Endothelial cell of umbilical vein (primary cell): ENCODE measurements at regions not wholly inside any gene's neighbourhood (a gene's known extent, or its start where the extent isn't known, plus 50 kb on each side); places are given as distances from the start of the nearest gene placed in this dataset.
A peak's percentile ranks its signal among the peaks of the same experiment; 100 is the strongest.
"Not testable (repeated sequence)": the region's sequence is repeated elsewhere in the genome, so short reads cannot be mapped to it uniquely, and the experiment has no call there.

Experiments
- BruUV-seq: library from RNA; stranded (reverse); fragments of 400-500 nt; replicated peaks from 2 replicates; lab custom pipeline; 2021; lab: Mats Ljungman, UMichigan
- CTCF ChIA-PET: fragments of 300-600, 350-600 bp; sonication (Branson Sonifier 250); formaldehyde crosslinking; loops from one replicate; lab custom pipeline; 2021; ENCODE audit warnings: antibody characterized with exemption, inconsistent platforms; lab: Charles Lee
- POLR2A ChIA-PET: fragments of 300-600, 350-600 bp; sonication (Branson Sonifier 250); formaldehyde crosslinking; loops from one replicate; lab custom pipeline; 2021; ENCODE audit warnings: antibody characterized with exemption, inconsistent platforms; lab: Charles Lee
- DNase-seq: peaks from one replicate; pipeline ENCODE4 v3.0.0-alpha.2; 2011; ENCODE audit warnings: low read depth, low spot score
- FAIRE-seq: peaks from 2 replicates; lab custom pipeline; 2011; peaks lifted over from hg19 to GRCh38; lab: Jason Lieb, UNC
- H2AFZ ChIP-seq: 2 replicates; pipeline ENCODE4 v1.6.0; 2012; ENCODE audit warnings: low read depth, low read length, control low read depth, inconsistent platforms
- H3K27ac ChIP-seq: 2 replicates; pipeline ENCODE4 v1.5.1; 2011; ENCODE audit warnings: low read depth, mild to moderate bottlenecking, control low read depth, low read length, moderate library complexity; ENCODE audit not compliant: insufficient read depth
- H3K27me3 ChIP-seq, 2 experiments: 2 replicates each; pipeline versions ENCODE4 v1.6.0 to v1.6.1; 2011; ENCODE audit warnings: low read length in 2 of 2, mixed read lengths in 1 of 2; ENCODE audit not compliant: control insufficient read depth in 2 of 2, insufficient read depth in 2 of 2
- H3K36me3 ChIP-seq, 2 experiments: 2 replicates in 1 of 2; 3 replicates in 1 of 2; pipeline ENCODE4 v1.5.1; 2011; ENCODE audit warnings: low read length in 2 of 2, mild to moderate bottlenecking in 1 of 2, moderate library complexity in 1 of 2; ENCODE audit not compliant: control insufficient read depth in 2 of 2, insufficient read depth in 2 of 2; ENCODE audit errors: extremely low read depth in 1 of 2
- H3K4me1 ChIP-seq: 3 replicates; pipeline ENCODE4 v1.5.1; 2011; ENCODE audit warnings: mild to moderate bottlenecking, low read length; ENCODE audit not compliant: control insufficient read depth, insufficient read depth; ENCODE audit errors: extremely low read depth
- H3K4me2 ChIP-seq: 2 replicates; pipeline ENCODE4 v1.6.1; 2011; ENCODE audit warnings: low read length, control low read depth, mixed read lengths; ENCODE audit not compliant: insufficient read depth
- H3K4me3 ChIP-seq, 3 experiments: fragments of 200-600 bp in 1 of 3; sonication (generic), shearing (Covaris generic) in 1 of 3; replicated peaks in 1 of 3; 2 replicates each; pipeline ENCODE4 v1.5.1; 2011 to 2016; ENCODE audit warnings: control low read depth in 3 of 3, low read length in 3 of 3, mild to moderate bottlenecking in 2 of 3, inconsistent platforms in 1 of 3, low read depth in 1 of 3, moderate library complexity in 1 of 3; ENCODE audit not compliant: insufficient read depth in 1 of 3
- H3K79me2 ChIP-seq: 2 replicates; pipeline ENCODE4 v1.6.0; 2012; ENCODE audit warnings: low read length, inconsistent platforms; ENCODE audit not compliant: control insufficient read depth, insufficient read depth
- H3K9ac ChIP-seq: replicated peaks from 2 replicates; pipeline ENCODE3; 2011; ENCODE audit warnings: low read length, control low read depth; ENCODE audit not compliant: insufficient read depth; ENCODE audit errors: extremely low read depth
- H3K9me1 ChIP-seq: replicated peaks from 3 replicates; pipeline ENCODE4 v1.6.0; 2011; ENCODE audit warnings: mild to moderate bottlenecking, low read length; ENCODE audit not compliant: control insufficient read depth, insufficient read depth; ENCODE audit errors: extremely low read depth
- H3K9me3 ChIP-seq: replicated peaks from 2 replicates; pipeline ENCODE4 v1.5.1; 2012; ENCODE audit warnings: low read length, inconsistent platforms; ENCODE audit not compliant: control insufficient read depth, insufficient read depth
- H4K20me1 ChIP-seq: replicated peaks from 2 replicates; pipeline ENCODE3; 2011; ENCODE audit warnings: mild to moderate bottlenecking, low read length; ENCODE audit not compliant: control insufficient read depth, insufficient read depth; ENCODE audit errors: extremely low read depth
- dilution Hi-C: fragments of 300-500 bp; cut with MboI; formaldehyde crosslinking; loops from one replicate; pipeline ENCODE4 v1.15.0; 2019; ENCODE audit warnings: low sequenced_read_pairs; ENCODE audit not compliant: extremely low pct_ligation_motif_present
- intact Hi-C: fragments of 100-400 bp; cut with micrococcal nuclease; formaldehyde crosslinking; loops from one replicate; pipeline ENCODE4 v1.10.0; 2022

GRCh38 chr13:109267400-109267799 lies 519.0 kb downstream of the IRS2 start:
- H3K27me3 ChIP-seq, intact Hi-C loops, H3K4me3 ChIP-seq, H2AFZ ChIP-seq, H3K9ac ChIP-seq, DNase-seq, H3K36me3 ChIP-seq, CTCF ChIA-PET, H3K27ac ChIP-seq, H4K20me1 ChIP-seq, POLR2A ChIA-PET, BruUV-seq, H3K4me2 ChIP-seq, H3K9me3 ChIP-seq, H3K79me2 ChIP-seq, dilution Hi-C loops, FAIRE-seq, H3K9me1 ChIP-seq, H3K4me1 ChIP-seq: not testable (repeated sequence)

- FAIRE-seq, POLR2A ChIA-PET, H3K4me3 ChIP-seq, intact Hi-C loops, H3K9ac ChIP-seq, dilution Hi-C loops, BruUV-seq, H3K9me3 ChIP-seq, H3K36me3 ChIP-seq, H3K4me1 ChIP-seq, H3K27ac ChIP-seq, H4K20me1 ChIP-seq, H3K79me2 ChIP-seq, H3K4me2 ChIP-seq, H2AFZ ChIP-seq, H3K27me3 ChIP-seq, DNase-seq, CTCF ChIA-PET, H3K9me1 ChIP-seq: not testable (repeated sequence)
These were observed 521.0 kb downstream of the IRS2 start for GRCh38 chr13:109265438-109265742.

DNA sequence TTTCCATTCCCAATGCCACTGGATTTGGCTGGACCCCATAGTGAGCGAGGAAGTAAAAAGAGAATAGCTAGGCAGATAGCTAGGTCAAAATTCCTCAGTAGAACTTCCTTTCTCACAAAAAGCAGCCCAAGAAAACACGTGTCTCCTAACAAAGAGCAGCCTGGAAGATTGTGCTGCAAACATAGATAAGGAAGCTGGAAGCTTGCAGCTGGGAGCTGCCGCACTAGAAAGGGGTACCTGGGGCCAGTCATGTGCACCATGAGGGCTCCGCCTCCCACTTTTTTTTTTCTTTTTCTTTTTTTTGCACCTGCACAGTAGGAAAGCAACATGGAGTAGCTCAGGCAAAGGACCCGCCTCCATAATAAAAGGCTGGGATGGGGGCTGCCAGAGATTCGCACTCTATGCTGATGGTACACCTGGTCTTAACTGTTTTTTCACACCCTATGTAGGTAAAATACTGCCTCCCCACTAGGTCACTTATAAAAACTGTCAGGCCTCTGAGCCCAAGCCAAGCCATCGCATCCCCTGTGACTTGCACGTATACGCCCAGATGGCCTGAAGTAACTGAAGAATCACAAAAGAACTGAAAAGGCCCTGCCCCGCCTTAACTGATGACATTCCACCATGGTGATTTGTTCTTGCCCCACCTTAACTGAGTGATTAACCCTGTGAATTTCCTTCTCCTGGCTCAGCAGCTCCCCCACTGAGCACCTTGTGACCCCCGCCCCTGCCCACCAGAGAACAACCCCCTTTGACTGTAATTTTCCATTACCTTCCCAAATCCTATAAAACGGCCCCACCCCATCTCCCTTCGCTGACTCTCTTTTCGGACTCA lies 521.6 kb downstream of the IRS2 start:
- H3K4me1 ChIP-seq, H3K27ac ChIP-seq, H3K79me2 ChIP-seq, H3K36me3 ChIP-seq, H3K9me3 ChIP-seq, BruUV-seq, H3K4me3 ChIP-seq, H3K27me3 ChIP-seq, H4K20me1 ChIP-seq, H3K4me2 ChIP-seq, intact Hi-C loops, FAIRE-seq, POLR2A ChIA-PET, H2AFZ ChIP-seq, dilution Hi-C loops, H3K9me1 ChIP-seq, H3K9ac ChIP-seq: not testable (repeated sequence)
- peak; percentile 86 for DNase-seq
- CTCF ChIA-PET = interaction anchor here (1.2 kb wide), 1 partner anchor 66 kb away, joined by 5 read pairs; no protein-coding TSS in a partner anchor

GRCh38 chr13:109257761-109258157 lies 528.6 kb downstream of the IRS2 start:
- POLR2A ChIA-PET, H3K36me3 ChIP-seq, H3K27ac ChIP-seq, H3K9me3 ChIP-seq, FAIRE-seq, DNase-seq, H3K9ac ChIP-seq, H3K27me3 ChIP-seq, H3K9me1 ChIP-seq, H3K4me2 ChIP-seq, dilution Hi-C loops, H3K4me3 ChIP-seq, CTCF ChIA-PET, H3K4me1 ChIP-seq, H4K20me1 ChIP-seq, H2AFZ ChIP-seq, BruUV-seq, H3K79me2 ChIP-seq: not testable (repeated sequence)
- intact Hi-C loops = loop anchor here (2.0 kb wide), 1 partner anchor 15 kb away; no protein-coding TSS in a partner anchor
